ENCODE measurements at regions not wholly inside any gene's neighbourhood (a gene's known extent, or its start where the extent isn't known, plus 50 kb on each side); places are given as distances from the start of the nearest gene placed in this dataset.
"Not testable (repeated sequence)": the region's sequence is repeated elsewhere in the genome, so short reads cannot be mapped to it uniquely, and the experiment has no call there.

DNA sequence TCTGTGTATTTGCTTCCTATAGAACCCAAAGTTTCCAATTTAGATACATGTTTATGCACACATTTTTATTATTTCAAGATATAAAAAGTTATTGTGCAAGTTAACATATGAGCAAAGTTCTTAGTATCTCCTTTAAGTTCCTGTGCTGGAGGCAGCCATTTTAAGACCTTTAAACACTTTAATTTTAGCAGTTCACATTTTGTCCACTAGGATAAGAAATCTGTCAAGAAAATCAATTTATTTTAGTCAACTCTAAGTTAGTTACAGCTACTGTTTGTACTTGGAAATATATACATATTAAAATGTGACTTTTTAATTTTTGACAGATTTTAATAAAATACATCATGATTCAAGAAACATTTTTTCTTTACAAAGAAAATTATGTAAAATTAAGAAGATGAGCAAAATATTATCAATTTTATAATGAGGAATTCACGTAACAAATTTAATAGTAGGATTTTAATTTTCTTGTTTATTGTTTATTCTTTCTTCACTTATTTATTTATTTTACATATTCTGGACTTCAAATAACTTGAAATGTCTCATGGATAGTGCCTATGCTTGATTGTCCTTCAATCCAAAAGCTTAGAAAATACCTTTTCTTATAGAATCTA is 402.6 kb upstream of the GBE1 start:
- Mint-ChIP-seq H3K4me3 (ENCODE audit: unreplicated experiment) (no peak overlapping the region), H3K36me3 (ENCODE audit: low read depth) (no peaks in the 10 kb centered on the region), H3K9me3 (ENCODE audit: low read depth) (no peaks in the 10 kb centered on the region), H3K4me1 (ENCODE audit: low read depth) (no peaks in the 10 kb centered on the region), H3K27ac (ENCODE audit: unreplicated experiment) (no peak overlapping the region), H3K27me3 (ENCODE audit: low read depth) (no peaks in the 10 kb centered on the region)
- TF ChIP-seq, protein P1, sequence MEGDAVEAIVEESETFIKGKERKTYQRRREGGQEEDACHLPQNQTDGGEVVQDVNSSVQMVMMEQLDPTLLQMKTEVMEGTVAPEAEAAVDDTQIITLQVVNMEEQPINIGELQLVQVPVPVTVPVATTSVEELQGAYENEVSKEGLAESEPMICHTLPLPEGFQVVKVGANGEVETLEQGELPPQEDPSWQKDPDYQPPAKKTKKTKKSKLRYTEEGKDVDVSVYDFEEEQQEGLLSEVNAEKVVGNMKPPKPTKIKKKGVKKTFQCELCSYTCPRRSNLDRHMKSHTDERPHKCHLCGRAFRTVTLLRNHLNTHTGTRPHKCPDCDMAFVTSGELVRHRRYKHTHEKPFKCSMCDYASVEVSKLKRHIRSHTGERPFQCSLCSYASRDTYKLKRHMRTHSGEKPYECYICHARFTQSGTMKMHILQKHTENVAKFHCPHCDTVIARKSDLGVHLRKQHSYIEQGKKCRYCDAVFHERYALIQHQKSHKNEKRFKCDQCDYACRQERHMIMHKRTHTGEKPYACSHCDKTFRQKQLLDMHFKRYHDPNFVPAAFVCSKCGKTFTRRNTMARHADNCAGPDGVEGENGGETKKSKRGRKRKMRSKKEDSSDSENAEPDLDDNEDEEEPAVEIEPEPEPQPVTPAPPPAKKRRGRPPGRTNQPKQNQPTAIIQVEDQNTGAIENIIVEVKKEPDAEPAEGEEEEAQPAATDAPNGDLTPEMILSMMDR (IDR thresholded peaks at IDR 0.05), result peak; percentile 76
- DNase-seq (ENCODE audit: low spot score), result no peak

DNA sequence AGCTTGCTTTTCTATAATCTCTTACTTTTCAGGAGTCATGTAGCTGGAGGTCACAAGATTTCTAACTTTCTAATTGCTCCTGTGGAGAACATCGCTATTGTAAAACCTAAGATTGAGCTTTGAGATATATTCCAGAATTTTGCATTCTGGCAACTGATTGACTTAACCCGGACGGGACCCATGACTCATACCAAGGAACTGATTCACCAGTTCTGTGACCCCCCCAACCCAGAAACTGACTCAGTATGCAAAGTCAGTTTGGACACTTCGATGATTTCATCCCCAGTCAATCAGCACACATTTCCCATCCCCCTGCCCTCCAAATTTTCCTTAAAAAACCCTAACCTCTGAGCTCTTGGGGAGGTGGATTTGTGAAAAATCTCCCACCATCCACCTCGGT is 396.5 kb upstream of the GBE1 start:
- no peak for DNase-seq (ENCODE audit: low spot score)
- H3K36me3 Mint-ChIP-seq (ENCODE audit: low read depth), result no peaks in the 10 kb centered on the region
- no peak overlapping the region for H3K4me3 Mint-ChIP-seq (ENCODE audit: unreplicated experiment)
- no peaks in the 10 kb centered on the region for H3K27me3 Mint-ChIP-seq (ENCODE audit: low read depth)
- no peak overlapping the region for H3K27ac Mint-ChIP-seq (ENCODE audit: unreplicated experiment)
- TF ChIP-seq, protein P1 (IDR thresholded peaks at IDR 0.05), result no peak
- H3K4me1 Mint-ChIP-seq (ENCODE audit: low read depth), result peaks cover 6% of the 10 kb centered on the region
- peaks cover 5% of the 10 kb centered on the region for H3K9me3 Mint-ChIP-seq (ENCODE audit: low read depth)

DNA sequence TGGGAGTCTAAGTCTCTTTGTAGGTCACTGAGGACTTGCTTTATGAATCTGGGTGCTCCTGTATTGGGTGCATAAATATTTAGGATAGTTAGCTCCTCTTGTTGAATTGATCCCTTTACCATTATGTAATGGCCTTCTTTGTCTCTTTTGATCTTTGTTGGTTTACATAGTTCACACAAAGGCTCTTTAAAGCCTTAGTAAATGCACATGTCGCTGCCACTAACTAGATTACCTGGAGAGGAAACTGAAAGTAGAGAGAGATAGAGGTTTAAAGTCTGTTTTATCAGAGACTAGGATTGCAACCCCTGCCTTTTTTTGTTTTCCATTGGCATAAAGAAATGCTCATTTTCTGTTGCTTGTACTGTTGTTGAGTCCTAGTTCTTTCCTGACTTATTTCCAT is 392.4 kb upstream of the GBE1 start:
- not testable (repeated sequence) for H3K27me3 Mint-ChIP-seq (ENCODE audit: low read depth); DNase-seq (ENCODE audit: low spot score); H3K4me1 Mint-ChIP-seq (ENCODE audit: low read depth); H3K36me3 Mint-ChIP-seq (ENCODE audit: low read depth); H3K4me3 Mint-ChIP-seq (ENCODE audit: unreplicated experiment); H3K27ac Mint-ChIP-seq (ENCODE audit: unreplicated experiment); H3K9me3 Mint-ChIP-seq (ENCODE audit: low read depth)

DNA sequence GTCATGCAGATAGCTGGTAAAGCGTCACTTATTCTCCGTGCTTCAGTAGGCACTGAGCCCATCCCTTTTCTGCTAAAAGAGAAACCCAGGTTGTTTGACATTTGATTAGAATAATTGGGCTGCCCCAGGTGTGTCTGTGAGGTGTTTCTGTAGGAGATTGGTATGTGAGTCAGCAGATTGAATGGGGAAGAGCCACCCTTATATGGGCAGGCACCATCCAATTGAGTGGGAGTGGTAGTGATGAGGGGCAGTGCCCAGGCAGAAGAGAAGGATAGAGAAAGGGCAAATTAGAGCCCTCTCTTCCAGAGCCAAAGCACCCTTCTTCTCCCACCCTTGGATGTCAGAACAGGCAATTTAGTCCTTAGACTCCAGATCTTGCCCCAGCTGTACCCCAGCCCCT is 384.3 kb upstream of the GBE1 start:
- Mint-ChIP-seq H3K36me3 (ENCODE audit: low read depth) (no peaks in the 10 kb centered on the region), H3K27me3 (ENCODE audit: low read depth) (no peaks in the 10 kb centered on the region), H3K4me3 (ENCODE audit: unreplicated experiment) (no peak overlapping the region), H3K27ac (ENCODE audit: unreplicated experiment) (no peak overlapping the region), H3K4me1 (ENCODE audit: low read depth) (no peaks in the 10 kb centered on the region), H3K9me3 (ENCODE audit: low read depth) (no peaks in the 10 kb centered on the region)
- TF ChIP-seq, protein P1 (IDR thresholded peaks at IDR 0.05), result no peak
- no peak for DNase-seq (ENCODE audit: low spot score)

DNA sequence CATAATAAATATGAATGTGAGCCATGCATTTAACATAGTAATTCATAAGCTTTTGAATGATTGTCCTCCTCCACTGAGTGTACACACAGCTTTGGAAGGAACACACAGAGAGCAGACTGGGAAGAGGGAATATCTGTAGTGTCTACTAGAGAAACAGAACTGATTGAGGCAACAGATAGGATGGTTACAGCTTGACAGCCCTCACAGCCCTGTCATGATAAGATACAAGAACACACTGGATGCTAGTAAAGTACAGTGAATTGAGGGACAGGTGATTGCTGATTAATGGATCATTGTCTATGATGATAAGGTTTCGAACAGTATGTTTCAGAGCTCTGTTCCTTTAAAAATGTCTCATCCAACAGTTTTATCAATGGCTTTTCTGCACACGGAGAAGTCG is 383.4 kb upstream of the GBE1 start:
- no peaks in the 10 kb centered on the region for H3K27me3 Mint-ChIP-seq (ENCODE audit: low read depth)
- H3K9me3 Mint-ChIP-seq (ENCODE audit: low read depth), result no peaks in the 10 kb centered on the region

More for the DNA sequence above, 383.4 kb upstream of the GBE1 start:
- Mint-ChIP-seq H3K4me1 (ENCODE audit: low read depth) (no peaks in the 10 kb centered on the region), H3K27ac (ENCODE audit: unreplicated experiment) (no peak overlapping the region), H3K36me3 (ENCODE audit: low read depth) (no peaks in the 10 kb centered on the region), H3K4me3 (ENCODE audit: unreplicated experiment) (no peak overlapping the region)
- TF ChIP-seq, protein P1 (IDR thresholded peaks at IDR 0.05), result no peak
- DNase-seq (ENCODE audit: low spot score), result no peak
